HG03159 (cell line): ENCODE measurements at regions not wholly inside any gene's neighbourhood (a gene's known extent, or its start where the extent isn't known, plus 50 kb on each side); places are given as distances from the start of the nearest gene placed in this dataset.

Experiments
- ATAC-seq: cut with Tn5 transposase; IDR thresholded peaks from one replicate; pipeline ENCODE4 v1.9.1; 2021; ENCODE audit warnings: mild to moderate bottlenecking, moderate library complexity; ENCODE audit not compliant: unreplicated experiment

DNA sequence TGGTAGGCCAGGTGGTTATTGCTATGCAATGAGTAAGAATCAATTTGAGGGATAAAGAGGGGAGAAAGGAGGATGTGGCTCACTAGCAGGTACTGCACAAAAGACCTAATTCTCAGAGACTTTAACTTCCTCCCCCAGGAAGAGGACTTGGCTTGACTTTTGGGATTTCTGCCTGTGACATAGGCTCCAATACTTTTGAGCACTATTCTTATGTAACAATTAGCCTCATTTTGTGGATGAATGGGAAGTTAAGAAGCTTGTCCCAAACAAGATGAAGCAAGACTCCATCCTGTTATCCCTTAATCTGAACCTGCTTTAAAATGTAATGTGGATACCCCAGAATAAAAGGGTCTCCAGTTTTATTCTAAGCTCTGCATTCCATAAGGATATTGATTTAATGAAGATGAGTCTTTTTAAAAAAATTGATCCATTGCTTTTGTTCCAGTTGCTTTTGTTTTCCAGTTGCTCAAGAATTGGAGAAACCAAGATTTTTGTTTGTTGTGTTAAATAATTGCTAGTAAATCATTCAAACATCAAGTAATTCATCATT is 218.5 kb downstream of the SNX13 start:
- ATAC-seq, result no peak

DNA sequence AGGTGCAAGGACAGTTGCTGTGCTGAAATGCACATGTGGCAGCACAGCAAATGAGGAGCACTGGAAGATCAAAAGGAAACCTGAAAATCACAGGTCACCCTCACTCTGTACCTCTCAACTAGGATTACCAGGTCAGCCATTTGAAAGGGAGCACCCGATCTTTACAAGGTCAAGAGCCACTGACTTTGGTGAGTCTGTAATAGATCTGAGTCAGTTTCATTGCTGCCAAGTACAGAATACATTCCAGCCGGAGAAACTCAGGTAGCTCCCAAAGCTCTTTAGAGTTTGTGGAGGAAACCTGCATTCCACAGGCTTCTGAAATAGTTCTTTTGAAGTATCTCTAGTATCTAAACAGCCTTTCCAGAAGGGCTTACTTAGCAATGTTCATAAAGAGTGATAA is 217.5 kb downstream of the SNX13 start:
- ATAC-seq, result no peak

DNA sequence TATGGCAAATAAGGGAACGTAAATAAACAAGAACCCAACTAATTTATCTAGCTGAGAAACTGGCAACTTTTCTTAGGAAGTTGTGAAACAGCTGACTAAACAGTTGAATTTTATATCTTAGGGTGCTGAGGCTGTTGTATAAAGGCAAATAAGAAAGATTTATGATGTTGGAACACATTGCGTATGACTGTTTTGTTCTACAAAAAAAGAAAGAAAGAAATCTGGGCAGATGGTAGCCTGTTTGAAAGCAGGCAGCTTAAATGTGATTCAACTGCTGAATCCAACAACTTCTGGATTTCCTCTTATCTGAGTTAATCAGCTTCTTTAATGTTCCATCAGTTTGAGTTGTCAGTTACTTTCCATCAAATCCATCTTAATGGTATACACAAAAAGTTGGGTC is 214.5 kb downstream of the SNX13 start:
- ATAC-seq, result no peak

DNA sequence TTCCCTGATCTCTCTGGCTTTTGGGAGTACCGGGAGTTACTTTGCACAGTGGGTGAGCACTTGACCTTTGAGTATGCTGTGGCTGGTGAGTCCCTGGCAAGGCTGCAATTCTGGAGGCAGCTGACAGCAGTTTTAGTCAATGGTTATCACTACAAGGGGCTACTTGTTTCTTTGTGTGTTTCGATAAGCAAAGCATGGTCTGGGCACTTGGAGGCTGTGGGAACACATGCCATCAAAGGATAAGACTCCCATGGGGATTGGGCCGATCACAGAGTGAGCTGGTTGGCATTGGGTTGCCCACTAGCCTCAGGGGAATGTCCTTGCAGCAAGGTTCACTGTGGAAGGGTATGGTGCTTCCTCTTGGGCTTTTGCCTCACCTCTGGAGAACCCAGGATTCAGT is 208.2 kb downstream of the SNX13 start:
- ATAC-seq, result no peak
